HG03103 (cell line): ENCODE measurements at regions not wholly inside any gene's neighbourhood (a gene's known extent, or its start where the extent isn't known, plus 50 kb on each side); places are given as distances from the start of the nearest gene placed in this dataset.

ENCODE experiments used
- ATAC-seq: cut with Tn5 transposase; IDR thresholded peaks from one replicate; pipeline ENCODE4 v1.9.1; 2021; ENCODE audit warnings: low read depth; ENCODE audit not compliant: unreplicated experiment

DNA sequence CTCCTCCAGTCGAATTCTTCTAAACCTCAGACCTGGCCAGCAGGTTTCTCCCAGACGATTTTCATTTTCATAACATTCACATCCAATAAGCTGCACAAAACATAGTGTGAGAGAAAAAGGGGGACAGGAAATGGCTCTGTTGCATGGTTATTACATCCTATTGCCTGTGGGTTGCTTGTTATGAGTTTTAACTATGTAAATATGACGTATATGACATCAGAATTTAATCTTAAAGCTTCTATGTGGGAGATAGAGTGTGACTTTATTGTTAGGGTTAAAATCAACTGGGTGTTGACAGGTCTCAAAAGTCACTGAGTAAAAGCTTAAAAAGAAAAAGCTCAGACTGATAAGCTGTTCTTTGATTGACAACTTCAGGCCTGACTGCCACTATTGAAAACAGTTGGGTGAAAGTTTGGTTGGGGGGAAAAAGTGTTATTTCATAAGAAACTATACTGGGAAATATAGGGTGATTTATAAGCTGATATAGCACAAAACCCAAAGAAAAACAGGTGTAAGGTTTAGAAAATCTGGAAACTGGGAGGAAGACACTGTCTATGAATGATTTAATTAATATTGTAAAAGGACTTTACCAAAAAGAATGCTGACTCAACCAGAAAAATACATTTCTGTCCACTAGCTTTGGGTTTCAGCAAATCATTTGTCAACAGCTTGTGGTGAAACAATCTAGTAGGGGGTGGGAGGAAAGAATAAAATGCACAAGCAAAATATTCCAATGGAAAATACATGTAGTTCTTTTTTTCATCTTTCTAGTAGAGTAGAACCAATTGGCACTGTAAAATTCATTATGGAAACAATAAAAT, 134.1 kb upstream of the CEP162 start:
- no peak for ATAC-seq

DNA sequence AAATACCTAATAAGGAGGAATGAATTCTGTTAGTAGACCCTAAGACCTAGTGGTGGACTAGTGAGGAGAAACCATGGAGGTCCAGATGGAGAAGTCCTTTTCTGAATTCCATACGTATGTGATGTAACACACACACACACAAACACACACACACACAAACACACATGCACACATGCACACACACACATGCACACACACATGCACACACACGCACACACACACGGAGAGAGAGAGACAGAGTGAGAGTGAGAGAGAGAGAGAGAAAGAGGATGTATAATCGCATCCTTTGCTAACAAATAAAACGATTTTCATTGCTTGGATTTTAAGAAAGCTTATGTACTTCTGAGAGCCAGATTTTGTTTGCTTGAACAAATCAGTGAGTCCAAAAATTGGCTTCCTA, 132.6 kb upstream of the CEP162 start:
- no peak for ATAC-seq

DNA sequence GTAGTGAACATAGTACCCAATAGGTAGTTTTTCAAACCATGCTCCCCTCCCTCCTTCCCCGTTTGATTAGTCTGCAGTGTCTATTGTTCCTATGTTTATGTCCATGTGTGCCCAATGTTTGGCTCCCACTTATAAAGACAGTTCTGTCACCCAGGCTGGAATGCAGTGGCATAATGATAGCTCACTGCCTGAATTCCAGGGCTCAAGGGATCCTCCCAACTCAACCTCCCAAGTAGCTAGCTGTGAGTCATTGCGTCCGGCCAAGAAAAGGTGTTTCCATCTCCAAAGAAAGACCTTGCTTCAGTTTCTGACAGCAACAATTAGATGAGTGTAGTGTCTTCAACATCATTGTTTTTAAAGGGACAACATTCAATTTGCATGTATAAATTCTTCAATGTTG, 131.1 kb upstream of the CEP162 start:
- no peak for ATAC-seq

DNA sequence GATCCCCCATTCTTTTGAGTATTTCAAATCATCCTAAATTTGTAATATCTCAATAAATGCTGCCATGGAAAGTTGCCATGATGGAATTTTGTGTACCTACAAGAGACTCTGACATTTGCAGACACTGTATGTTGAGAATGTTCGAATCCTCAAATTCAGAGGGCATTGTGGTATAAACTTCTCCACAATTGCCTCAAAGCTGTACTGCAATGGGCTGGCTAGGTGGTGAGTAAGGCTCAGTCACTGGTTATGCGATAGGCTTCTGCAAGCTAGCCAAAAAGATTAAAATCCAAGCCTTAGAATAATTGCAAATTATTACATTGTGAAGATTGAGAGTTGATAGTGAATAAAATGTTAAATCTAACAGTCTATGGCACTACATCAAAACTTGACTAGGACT, 130.2 kb upstream of the CEP162 start:
- no peak for ATAC-seq

DNA sequence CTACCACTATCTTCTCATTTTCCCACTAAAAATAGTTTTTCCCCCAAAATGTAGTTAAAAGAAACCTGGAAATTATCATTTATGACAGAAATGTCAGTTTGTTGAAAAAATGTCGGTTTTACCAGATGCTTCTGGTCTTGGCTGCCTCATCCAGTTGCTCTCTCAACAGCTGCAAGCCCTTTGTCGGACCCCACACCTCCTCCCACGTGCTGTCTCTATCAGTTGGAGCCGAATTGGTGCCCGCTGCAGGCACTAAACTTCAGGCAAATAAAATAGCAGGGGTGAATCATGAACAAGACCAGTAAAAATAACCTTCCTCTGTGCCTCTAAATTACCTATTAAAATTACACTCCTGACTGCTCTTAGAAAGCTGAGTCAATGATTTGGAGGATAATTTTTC, 129.5 kb upstream of the CEP162 start:
- ATAC-seq: no peak

DNA sequence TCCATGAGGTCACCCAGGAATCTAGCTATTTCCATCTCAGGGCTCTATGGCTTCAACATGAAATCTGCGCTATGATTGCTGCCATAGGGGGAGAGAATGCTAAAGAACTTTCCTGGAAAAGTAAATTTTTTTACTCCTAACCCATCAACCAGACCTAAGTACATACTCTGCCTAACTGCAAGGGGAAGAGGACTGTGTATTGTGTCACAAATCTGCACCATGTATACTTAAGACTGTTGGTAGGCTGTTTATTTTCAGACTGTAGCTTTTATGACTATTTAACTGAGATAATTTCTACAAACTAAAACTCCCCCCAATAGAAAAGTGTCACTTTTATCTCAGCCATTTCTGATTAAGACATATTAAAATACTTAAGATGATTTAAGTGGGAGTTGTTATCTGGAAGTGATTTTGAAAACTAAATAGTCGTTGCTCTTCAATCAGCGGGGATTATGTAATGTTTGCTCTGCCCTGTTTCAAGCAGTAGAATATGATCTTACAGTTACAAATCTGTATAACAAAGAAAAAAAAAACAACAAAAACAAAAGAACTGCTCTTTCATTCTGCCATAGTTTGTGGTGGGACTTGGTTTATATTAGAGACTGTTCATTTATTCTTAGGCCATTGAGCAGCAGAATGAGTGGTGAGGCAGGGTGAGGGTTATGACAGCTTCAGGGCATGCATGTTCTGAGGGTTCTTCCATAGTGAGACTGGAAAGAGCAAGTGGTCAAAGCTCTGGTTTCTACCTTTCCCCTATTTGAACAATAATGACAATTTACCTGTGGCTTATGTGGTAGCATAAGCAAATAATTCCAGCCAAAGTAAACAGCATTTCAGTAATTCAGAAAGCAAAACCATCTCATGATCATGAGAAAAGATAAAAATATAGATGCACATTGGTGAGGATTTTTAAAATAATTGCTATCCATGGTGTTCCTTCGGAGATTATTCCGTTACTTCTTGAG, 126.3 kb upstream of the CEP162 start:
- ATAC-seq: no peak

DNA sequence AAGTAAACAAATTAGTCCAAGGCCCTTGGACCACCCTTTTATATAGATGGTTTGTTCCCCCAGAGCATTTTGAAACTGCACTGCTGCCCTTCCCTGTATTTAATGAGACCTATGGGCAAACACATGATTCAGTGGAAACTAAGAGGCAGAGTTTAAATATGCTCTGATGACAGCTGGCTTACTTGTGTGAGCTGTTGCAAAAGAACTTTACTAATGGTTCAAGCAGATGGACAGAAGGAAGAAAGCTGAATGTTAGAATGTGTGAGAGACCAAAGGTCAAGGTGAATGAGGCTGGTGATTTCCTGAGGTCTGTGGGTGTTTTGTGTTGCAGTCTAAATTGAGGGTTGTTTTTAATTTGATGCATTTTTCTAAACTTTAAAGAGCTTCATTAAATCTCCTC, 123.0 kb upstream of the CEP162 start:
- ATAC-seq: no peak

DNA sequence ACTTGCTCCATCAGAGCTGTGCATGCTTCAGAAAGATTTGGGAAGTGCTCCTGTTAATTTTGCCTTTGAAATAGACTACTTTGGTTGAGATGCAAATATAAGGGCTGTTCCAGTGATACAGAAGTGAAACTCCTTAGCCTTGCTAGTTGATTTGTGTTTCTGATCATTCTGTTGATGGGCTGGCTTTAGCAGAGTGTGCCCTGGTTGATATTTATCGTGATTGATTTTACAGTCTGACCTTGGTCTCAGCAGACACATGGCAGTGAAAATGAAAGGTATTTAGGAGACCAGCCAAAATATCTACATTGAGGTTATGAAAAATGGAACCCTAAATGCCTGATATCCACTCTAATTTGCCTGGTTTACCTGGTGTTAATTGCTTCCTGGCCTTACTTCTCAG, 122.1 kb upstream of the CEP162 start:
- ATAC-seq: no peak

DNA sequence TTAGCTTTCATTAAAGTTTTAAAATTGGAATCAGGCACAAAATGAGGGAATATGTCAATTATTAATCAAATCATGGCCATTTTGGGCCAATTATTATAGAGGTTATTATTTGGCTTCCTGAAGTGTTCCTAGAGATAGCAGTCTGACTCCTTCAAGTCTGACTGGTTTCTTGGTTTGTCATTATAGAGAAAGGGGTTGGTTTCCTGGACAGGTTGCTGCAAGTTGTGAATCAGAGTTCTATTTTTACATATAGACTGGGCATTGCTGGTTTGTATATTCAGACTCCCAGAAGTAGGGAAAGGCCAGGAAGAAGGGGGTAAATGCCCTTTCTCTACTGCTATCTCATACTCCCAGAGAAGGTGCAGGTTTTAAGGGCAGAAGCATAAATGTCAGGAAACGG, 121.4 kb upstream of the CEP162 start:
- ATAC-seq: no peak

DNA sequence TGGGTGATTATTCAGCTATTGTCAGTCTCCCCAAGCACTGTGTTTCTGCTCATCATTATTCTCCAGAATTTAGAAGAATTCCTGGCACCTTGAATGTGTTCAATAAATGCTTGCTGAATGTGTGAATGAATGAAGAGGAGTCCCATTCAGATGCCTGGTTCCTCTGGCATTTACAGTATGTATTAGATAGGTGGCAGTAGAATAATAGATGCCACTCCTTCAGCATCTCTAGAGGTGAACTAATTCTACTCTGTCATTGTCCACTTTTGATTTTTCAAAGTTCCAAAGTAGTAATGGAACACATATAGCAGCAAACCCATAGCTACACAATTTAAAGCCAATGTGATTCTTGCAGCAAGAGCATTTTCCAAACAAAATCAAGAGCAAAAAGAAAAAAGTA, 118.9 kb upstream of the CEP162 start:
- no peak for ATAC-seq

DNA sequence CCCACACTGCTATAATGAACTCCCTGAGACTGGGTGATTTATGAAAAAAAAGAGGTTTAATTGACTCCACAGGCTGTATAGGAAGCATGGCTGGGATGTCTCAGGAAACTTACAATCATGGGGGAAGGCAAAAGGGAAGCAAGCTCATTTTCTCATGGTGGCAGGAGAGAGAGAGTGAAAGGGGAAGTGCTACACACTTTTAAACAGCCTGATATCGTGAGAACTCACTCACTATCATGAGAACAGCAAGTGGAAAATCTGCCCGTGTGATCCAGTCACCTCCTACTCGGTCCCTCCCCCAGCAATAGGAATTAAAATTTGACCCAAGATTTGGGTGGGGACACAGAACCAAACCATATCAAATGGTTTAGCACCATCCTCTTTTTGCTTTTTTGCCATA, 116.6 kb upstream of the CEP162 start:
- ATAC-seq: no peak

DNA sequence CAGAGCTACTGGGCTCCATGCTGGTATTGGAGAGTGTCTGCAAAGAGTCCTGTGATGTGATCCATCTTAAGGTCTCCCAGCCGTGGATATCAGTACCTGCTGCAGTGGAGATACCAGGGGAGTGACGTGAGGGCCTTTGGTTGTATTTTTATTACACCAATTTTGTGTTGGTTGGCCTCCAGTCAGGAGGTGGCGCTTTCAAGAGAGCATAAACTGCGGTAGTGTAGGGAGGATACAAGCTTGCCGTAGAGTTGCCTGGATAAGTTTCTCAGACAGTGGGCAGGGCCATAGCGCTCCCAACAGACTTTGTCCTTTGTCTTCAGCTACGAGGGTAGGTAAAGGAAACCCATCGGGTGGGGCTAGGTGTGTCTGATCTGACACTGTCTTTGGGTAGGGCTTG, 113.0 kb upstream of the CEP162 start:
- ATAC-seq: no peak

DNA sequence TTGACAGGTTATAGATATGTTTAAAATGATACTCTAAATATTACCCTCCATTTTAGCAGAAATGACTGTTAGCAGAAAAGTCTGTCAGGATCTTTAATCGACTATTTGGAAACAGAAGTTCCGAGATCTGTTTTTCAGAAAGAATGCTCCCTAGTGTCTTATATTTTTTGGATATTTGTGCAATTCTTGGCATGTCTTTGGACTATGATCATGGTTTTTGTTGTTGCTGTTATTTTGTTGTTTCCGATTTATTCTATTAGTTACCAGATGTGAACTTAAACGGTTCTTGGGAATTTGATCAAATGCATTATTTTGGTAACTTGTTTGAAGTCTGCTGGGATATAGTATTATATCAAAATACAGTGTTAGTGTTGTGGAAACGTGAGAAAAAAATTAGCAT, 106.4 kb upstream of the CEP162 start:
- no peak for ATAC-seq

DNA sequence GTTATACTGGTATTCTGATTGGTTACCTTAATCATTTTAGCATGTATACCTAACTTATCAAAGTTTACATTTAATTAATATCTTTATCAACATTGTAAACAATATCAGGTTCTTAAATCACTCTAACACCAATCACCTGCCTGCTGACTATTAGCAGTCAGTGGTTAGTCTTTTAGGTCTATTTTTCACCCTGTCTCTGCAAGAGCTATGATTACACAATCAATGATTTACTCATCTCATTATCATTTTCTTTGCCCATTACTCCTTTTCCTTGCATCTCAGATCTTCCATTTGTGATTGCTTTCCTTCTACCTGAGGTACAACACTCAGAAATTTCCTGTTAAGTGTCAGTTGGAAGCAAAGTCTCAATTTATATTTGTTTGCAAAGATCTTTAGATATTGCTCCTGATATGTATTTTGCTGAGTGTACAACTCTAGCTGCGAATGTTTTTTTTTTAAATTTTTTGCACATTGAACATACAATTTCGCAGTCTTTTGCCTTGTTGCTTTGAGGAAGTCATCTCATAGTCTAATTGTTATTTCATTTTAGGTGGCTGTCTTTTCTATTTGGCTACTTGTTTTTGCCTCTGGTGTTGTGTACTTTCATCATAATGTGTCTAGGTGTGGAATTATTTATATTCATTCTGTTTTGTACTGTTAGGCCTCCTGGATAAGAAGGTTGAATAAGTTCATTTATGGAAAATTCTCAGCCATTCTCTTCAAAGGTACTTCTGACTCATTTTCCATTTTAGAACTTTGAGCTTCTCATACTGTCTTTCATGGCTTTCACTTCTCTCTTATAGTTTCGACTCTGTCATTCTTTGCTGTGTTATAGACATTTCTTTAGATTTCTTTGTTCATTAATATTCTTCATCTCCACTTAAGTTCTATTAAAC, 104.9 kb upstream of the CEP162 start:
- ATAC-seq: peak; percentile 99

DNA sequence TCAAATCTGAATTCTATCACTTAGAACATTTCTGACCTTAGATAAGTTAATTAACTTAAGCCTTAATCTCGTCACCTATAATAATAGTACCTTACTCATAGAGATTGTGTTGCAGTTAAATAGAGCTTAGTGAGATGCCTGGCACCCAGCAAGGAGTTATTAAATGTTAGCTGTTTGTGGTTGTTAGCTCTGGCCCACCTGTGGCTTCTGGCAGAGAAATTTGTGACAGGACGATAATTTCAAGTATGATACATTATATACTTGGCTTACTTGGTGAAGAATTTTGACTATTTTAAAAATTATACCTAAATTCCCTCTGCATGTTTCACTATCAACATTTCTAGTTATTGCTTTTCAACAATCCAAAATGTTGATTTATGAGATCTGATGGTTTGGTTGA, 102.9 kb upstream of the CEP162 start:
- no peak for ATAC-seq

DNA sequence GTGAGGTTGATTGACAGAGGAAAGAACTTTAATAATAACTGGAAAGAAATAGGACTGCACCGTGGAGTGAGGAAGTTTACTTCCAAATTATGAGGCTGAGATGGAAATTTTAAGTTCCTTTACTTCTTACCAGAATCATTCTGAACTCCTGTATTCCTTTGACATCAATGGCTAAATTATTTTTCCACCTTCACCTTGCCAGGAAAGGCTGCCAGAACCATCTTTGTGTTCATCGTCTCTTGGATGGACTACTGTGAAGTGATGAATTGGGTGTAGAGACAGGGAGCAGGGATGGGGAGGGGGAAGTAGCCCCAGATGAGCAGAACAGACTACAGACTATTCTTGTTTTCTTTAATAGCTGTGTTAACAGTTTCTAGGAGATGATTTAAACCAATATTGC, 102.1 kb upstream of the CEP162 start:
- ATAC-seq: no peak

DNA sequence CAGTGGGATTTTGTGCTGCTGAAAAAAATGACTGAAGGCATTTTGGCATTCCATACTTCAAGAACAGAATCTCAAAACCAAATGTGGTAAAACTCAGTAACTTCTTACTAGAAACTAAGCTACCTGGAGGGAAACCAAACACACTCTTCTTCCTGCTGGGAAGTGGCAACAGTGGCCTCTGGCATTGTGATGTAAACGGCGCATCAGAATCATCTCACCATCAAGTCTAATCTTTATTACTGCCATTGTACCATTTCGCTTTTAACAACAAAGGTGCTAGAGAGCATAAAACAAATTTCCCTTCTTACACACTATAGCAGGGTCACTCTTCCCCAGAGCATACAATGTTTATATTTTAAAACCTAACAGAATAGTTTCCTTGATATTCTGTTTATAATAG, 101.6 kb upstream of the CEP162 start:
- no peak for ATAC-seq

DNA sequence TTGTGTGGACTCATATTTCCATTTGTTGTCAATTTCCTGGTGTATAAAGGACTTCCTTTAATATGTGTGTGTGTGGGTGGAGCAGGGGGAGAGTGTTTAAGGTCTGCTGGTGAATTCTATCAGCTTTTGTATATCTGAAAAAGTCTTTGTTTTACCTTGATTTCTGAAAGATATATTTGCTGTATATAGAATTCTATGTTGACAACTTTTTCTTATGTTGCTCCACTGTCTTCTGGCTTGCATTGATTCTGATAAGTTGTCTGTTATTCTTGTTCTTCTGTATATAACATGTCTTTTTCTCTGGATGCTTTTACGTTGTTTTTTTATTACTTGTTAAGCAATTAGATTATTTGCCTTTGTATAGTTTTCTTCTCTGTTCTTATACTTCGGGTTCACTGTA, 90.0 kb upstream of the CEP162 start:
- ATAC-seq: no peak

DNA sequence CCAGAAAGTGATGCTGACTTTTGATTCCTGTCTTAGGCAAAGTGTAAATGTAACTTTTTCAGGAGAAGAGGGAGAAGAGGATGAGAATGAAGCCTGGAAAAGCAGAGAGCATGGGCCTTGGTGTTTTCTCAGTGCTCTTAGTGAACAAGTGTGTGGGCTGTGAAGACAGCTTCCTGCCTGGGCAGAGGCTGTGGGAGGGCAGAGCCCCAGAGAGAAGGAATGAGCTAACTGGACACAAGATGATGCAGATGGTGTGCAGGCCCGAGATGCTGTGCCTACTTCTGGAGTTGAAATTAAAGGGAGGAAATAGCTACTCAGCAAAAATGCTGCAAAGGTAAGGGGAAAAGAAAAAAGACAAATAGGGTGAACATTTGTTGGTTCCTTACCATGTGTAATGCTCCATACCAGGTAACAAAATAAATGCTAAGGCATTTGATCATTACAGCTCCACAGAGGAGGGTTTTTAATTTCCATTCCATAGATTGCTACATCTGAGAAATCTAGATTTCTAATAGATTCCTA, 87.0 kb upstream of the CEP162 start:
- ATAC-seq: no peak

DNA sequence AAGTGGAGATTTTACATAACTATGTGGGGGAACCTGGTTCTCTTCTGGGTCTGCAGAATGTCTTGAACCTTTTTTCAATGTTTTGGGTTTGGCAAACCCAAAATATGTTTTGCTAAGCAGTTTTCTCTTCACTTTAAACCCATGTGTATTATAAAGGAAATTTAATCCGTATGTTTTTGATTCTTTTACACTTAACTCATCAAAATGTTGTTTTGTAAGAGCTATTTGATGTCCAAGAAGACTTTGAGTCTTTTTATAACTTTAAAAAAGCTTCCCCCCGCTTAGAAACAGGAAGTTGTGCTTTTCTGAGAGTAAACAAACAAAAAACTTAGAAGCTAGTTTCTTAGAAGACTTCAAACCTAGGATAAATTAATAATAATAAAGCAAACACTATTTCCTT, 81.9 kb upstream of the CEP162 start:
- ATAC-seq: no peak

DNA sequence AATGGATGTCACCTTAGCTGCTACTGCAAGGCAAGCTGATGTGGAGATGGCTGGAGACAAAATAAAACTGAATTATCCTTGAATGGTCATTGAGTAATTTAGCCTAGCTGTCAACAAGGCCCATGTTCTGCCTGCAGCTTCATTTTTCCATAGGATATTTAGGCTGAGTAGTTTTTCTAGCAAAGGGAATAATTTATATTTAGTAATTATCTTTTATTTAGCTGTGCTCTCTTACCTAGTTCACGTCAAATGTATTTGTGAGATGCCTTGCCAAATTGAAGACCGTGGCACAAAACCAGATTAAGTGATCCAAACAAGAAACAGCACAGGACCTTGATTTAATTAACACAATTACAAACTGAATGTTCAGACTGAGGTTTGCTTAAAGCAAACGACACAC, 77.4 kb upstream of the CEP162 start:
- no peak for ATAC-seq
